ENCODE measurements at regions not wholly inside any gene's neighbourhood (a gene's known extent, or its start where the extent isn't known, plus 50 kb on each side); places are given as distances from the start of the nearest gene placed in this dataset.

GRCh38 chr3:40997711-40998519, 201.4 kb upstream of the CTNNB1 start:
- no peak for DNase-seq

- DNase-seq, result no peak
Observed at GRCh38 chr3:40999682-41000081, 199.6 kb upstream of the CTNNB1 start.

DNA sequence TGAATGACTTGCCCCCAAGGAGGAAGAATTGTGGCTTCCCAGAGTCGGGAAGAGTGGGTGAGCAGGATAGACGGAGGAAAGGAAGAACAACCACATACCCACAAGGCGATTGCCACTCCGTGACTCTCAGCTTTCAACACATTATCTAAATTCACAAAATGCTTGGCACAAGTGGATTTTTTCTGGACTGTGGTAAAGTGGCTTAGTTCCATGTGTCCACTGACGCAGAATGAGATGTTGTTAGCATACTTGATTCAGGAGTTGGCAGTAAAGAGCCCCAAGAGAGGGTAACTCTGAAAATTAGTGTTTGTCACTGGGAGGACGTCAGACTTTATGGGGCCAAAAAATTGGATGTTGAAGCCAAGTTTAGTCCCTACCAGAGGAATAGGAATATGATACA, 198.8 kb upstream of the CTNNB1 start:
- no peak for DNase-seq

GRCh38 chr3:41001556-41001955, 197.7 kb upstream of the CTNNB1 start:
- no peak for DNase-seq

DNA sequence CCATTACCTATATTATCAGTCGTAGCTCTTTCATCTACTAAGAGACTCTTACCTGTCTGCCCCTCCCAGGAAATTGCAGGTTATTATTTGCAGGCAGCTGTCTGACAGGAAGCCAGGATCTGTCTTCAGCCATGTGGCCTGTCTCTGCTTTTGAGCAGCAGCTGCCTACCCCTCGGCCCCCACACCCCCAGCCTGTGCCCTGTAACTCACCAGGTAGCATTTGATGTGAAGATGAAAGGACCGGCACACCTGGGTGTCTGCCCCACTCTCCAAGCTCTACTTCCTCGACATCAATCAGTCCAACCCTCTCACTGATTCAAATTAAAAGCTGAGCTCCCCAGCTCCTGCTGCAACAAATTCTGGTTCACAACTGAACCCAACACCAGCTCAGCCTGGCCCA, 197.2 kb upstream of the CTNNB1 start:
- no peak for DNase-seq

- DNase-seq, result no peak
Observed at GRCh38 chr3:41007399-41007798, 191.9 kb upstream of the CTNNB1 start.

GRCh38 chr3:41011854-41012253, 187.5 kb upstream of the CTNNB1 start:
- DNase-seq, result no peak

DNA sequence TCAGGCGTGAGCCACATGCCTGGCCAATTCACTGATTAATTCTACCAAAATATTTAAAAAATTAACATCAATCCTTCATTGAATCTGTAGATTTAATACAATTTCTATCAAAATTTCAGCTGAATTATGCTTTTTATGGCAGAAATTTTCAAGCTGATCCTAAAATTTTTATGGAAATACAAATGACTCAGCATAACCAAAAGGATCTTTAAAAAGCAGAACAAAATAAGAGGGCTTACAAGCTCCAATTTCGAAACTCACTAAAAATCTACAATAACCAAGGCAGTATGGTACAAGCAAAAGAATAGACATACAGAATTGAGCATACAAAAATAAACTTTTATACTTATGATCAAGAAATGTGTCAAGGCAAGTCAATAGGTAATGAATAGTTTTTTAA, 180.4 kb upstream of the CTNNB1 start:
- DNase-seq, result no peak

DNA sequence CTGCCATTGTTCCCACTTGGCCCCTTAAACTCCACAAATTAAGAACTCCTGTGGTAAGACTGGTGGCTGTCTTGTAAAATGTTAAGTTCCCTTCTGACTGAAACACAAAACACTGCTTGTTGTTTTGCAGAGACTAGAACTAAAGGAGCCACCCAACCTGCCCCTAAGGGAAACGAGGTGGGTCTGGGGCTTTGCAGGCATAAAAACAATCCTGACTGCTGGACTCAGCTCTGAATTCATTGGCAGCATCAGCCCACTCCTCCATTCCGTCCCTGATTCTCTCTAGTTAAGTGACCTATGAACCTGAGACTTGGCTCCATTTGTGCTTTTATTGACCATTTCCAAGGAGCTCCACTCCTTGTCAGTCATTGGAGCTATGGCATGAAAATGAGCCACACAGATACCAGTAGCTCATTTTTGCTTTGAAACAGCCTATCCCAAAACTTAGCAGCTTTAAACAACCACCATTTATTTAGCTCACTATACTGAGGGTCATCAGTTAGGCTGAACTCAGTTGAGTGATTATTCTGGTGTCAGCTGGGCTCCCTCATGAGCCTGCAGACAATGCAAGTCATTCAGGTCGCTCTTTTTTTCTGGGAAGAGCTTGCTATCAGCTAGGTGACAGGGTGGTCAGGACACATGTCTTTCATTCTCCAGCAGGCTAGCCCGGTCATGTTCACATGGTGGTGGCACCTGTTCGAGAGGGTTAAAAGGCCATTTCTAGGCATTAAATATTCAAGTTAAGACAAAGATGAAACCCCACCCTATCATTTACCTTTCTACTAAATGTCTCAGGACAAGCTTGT, 175.1 kb upstream of the CTNNB1 start:
- no peak for DNase-seq

GRCh38 chr3:41026394-41027177, 172.7 kb upstream of the CTNNB1 start:
- DNase-seq, result no peak

DNA sequence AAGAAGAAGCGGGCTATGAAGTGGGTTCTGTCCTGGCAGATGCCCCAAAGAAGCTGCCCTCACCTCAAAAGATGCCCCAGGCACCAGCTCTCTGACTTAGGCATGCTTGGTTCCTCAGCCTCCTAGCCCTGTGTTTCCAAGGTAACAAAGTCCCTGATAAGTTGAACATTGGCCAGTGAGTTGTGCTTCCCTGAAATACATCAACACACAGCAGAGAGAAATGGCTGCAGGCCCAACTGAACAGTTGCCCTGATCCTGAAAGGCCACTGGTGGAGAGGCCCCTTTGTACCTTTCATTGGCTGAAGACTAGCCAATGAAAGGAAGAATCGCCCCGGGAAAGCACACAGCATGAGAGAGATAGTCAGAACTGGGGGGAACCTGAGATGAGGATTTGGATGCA, 169.9 kb upstream of the CTNNB1 start:
- no peak for DNase-seq

DNA sequence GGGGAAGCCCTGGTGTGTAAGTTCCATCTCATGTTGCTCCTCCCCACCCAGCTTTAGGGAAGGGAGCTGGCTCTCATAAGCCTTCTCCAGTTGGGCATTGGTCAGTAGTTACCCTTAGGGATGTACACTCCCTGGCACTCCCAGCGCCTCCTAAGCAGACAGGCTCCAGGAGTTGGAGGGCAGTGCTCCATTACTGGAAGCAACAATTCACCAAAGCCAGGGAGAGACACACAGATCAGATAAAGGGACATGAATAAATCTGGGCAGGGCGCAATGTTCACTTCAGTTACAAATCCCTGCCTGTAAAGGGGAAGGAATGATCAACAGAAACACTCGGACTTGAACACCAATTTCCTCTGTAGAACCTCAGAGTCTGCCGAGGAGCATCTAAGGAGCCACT, 169.1 kb upstream of the CTNNB1 start:
- DNase-seq, result no peak

- no peak for DNase-seq
Observed at GRCh38 chr3:41031401-41031800, 167.9 kb upstream of the CTNNB1 start.

DNA sequence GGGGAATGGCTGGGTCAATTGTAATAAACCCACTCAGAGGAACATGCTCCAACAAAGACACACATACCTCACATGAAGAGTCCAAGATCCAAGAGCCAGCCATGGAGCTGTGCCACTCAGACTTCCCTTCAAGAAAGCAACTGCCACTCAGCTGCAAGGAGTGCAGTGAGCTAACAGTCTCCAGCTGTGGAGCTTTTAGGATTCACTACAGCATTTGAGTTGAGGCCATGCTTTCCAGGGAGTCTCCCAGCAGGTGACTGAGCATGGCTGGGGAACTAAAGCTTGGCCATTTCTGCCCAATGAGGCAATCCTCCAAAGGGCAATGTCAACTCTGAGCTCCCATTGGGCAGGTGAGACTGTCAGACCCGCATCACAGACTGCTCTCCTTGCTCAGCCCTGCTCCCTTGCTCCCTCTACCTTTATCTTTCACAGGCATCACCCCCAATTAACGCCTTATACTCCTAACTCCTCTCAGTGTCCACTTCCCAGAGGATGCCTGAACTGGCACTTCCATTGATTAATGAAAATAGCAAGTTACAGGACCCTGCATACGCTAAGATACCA, 165.3 kb upstream of the CTNNB1 start:
- DNase-seq, result no peak

- DNase-seq, result no peak
Observed at GRCh38 chr3:41035456-41036022, 163.8 kb upstream of the CTNNB1 start.

DNA sequence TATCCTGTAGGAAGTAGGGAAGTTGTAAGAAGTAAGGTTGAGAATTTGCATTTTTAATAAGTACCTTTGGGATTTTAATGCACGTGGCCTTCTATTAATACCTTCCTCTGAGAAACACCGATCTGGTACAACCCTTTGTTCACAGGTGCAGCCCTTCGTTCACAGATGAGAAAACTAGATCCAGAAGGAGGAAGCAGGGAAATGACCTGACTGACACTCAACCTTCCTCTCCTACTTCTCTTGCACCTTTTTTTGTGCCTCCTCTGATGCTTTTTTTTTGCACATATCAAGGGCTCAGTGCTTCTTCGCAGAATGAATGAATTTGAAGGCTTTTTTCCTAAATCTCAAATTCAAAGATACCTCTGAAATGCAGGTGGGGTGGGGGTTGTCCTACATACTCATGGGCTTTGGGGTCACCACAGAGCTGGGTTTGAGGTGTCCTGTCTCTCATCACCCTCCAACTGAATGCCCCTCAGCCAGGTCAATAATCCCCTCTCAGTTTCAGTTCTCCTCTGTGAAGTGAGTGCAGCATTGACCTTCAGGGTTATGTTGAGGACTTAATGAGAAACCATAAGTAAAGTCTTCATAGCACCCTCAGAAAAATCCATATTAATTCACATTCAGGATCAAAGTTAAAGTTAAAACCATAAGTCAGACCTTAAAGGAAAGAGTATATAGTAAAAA, 161.5 kb upstream of the CTNNB1 start:
- no peak for DNase-seq

GRCh38 chr3:41040256-41040655, 159.0 kb upstream of the CTNNB1 start:
- no peak for DNase-seq

GRCh38 chr3:41041462-41041861, 157.8 kb upstream of the CTNNB1 start:
- no peak for DNase-seq

GRCh38 chr3:41041899-41042298, 157.4 kb upstream of the CTNNB1 start:
- DNase-seq, result no peak

GRCh38 chr3:41044523-41044922, 154.8 kb upstream of the CTNNB1 start:
- DNase-seq, result peak; percentile 10

DNA sequence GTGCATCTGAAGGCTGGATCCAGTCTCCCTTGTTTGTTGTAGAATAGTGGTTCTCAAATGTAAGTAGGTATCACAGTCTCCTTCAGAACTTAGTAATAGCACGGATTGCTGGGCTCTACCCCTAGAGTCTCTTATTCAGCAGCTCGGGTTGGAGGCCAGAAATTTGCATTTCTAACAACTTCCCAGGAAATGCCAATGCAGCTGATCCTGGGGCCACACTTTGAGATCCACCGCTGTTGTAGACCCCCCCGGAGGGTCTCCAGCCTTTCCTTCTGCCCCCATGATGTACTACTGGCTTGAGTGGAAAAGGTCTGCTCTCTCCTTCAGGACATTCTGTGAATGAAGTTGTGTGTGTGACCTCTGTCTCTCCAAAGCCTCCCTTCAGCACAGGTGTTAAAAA, 153.8 kb upstream of the CTNNB1 start:
- no peak for DNase-seq

GRCh38 chr3:41050144-41050543, 149.2 kb upstream of the CTNNB1 start:
- no peak for DNase-seq

Measured in NCI-H1092 treated with DMSO at 0.1 percent for 48 hours (cell line).